Globus pallidus (tissue), 1 donor: ENCODE measurements at regions not wholly inside any gene's neighbourhood (a gene's known extent, or its start where the extent isn't known, plus 50 kb on each side); places are given as distances from the start of the nearest gene placed in this dataset.
"Not testable (repeated sequence)": the region's sequence is repeated elsewhere in the genome, so short reads cannot be mapped to it uniquely, and the experiment has no call there.

ENCODE experiments used
- DNase-seq: peaks from one replicate; pipeline ENCODE4 v3.0.0-alpha.2; 2015; ENCODE audit warnings: low spot score

- no peak for DNase-seq
Measured at GRCh38 chr18:46226461-46226860, 122.3 kb downstream of the HAUS1 start.

GRCh38 chr18:46229641-46230040 lies 125.5 kb downstream of the HAUS1 start:
- DNase-seq = not testable (repeated sequence)

DNA sequence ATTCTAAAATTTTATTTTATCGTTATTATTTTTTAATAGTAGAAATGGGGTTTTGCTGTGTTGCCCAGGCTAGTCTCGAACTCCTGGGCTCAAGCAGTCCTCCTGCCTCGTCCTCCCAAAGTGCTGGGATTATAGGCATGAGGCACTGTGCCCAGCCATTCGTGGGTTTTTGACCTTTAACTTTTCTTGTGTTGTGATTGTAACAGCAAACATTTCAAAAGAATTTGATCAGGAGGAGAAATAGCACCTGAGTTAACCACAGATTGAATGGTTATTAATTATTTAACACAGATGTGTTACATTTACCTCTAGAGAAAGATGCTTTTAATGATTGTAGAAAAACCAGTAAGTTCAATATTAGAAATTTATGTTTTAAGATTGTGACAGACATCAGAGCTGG lies 132.0 kb downstream of the HAUS1 start:
- no peak for DNase-seq

- DNase-seq = no peak
Measured at GRCh38 chr18:46237891-46238290, 133.7 kb downstream of the HAUS1 start.

- DNase-seq = no peak
Measured at GRCh38 chr18:46239549-46239948, 135.4 kb downstream of the HAUS1 start.

DNA sequence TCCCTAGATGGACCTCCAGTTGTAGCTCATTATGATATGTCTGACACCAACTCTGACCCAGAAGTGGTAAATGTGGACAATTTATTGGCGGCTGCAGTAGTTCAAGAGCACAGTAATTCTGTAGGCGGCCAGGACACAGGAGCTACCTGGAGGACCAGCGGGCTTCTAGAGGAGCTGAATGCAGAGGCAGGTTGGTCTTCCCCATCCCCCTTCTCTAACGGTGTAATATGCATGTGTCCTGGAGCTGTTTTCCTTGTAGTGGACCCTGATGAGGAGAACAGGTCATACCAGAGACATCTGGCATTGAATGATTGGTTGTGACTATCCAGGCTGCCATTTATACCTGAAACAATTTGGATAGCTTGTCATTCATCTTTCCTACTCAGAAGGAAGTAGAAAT lies 135.8 kb downstream of the HAUS1 start:
- DNase-seq = no peak

DNA sequence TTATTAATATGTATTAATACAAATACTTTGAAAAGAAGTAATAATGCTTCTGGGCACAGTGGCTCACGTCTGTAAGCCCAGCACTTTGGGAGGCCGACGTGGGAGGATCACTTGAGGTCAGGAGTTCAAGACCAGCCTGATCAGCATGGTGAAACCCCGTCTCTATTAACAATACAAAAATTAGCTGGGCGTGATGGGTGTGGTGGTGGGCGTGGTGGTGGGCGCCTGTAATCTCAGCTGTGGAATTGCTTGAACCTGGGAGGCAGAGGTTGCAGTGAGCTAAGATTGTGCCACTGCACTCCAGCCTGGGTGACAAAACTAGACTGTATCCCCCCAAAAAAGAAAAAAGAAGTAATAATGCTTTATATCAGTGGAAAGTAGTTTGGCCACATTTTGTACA lies 137.2 kb downstream of the HAUS1 start:
- not testable (repeated sequence) for DNase-seq

- no peak for DNase-seq
Measured at GRCh38 chr18:46242183-46242582, 138.0 kb downstream of the HAUS1 start.

GRCh38 chr18:46243095-46243494 lies 138.9 kb downstream of the HAUS1 start:
- no peak for DNase-seq

DNA sequence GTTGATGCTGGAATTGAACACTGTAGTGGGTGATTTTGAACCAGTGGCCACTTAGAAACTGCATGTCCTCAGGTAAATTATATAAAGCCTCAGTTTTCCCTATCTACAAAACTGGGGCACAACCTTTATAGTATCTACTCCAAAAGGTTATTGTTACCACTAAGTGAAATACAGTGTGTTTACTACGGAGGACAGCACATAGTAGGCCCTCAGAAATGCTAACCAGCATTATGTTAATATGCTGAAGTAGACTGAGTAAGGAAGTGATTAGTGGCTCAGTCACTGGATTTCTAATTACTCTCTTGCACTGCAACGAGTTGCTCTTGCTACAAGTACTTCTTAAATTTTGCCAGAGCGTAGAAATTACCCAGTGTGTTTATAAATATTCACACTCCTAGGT lies 139.5 kb downstream of the HAUS1 start:
- DNase-seq = no peak

GRCh38 chr18:46246101-46246500 lies 141.9 kb downstream of the HAUS1 start:
- no peak for DNase-seq

- no peak for DNase-seq
Measured at GRCh38 chr18:46247942-46248341, 143.8 kb downstream of the HAUS1 start.

- DNase-seq = peak; percentile 43
Measured at GRCh38 chr18:46250084-46250811, 146.1 kb downstream of the HAUS1 start.

GRCh38 chr18:46250812-46251173 lies 146.6 kb downstream of the HAUS1 start:
- DNase-seq = no peak

DNA sequence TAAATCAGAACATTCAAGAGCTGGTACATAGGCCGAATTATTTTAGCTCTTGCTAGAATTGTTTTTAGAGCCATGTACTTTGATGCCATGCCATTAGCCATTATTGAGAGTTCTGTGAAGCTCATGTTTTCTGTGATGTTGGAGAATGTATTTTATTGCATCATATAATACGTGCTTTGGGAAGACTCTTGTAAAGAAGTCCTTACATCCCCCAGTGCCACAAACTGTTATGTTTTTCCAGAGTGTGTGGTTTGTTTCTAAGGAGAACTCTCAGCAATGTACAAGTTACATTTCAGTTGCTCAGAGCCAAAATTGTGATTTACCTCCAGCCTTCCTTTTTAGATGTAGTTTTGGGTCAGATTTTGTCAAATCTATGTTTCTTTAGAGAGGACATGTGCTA lies 148.6 kb downstream of the HAUS1 start:
- no peak for DNase-seq

DNA sequence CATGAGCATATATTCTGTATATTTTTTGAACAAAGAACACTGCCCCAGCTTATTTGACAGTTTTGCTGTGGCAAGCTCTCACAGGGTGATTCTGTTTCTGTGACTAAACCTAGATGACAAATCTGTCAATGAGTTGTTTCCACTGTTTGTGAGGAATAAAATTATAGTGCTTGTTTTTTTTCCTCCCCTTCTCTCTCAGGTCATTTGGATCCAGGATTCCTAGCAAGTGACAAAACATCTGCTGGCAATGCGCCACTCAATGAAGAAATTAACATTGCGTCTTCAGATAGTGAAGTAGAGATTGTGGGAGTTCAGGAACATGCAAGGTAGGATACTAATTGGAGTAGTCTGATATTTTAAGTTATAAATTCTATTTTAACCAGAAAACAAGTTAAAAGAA lies 149.3 kb downstream of the HAUS1 start:
- no peak for DNase-seq

- no peak for DNase-seq
Measured at GRCh38 chr18:46256078-46256477, 151.9 kb downstream of the HAUS1 start.

- no peak for DNase-seq
Measured at GRCh38 chr18:46257366-46257765, 153.2 kb downstream of the HAUS1 start.

GRCh38 chr18:46260016-46260878 lies 156.1 kb downstream of the HAUS1 start:
- DNase-seq = no peak

- no peak for DNase-seq
Measured at GRCh38 chr18:46260879-46261143, 156.6 kb downstream of the HAUS1 start.

- no peak for DNase-seq
Measured at GRCh38 chr18:46261799-46262198, 157.6 kb downstream of the HAUS1 start.

DNA sequence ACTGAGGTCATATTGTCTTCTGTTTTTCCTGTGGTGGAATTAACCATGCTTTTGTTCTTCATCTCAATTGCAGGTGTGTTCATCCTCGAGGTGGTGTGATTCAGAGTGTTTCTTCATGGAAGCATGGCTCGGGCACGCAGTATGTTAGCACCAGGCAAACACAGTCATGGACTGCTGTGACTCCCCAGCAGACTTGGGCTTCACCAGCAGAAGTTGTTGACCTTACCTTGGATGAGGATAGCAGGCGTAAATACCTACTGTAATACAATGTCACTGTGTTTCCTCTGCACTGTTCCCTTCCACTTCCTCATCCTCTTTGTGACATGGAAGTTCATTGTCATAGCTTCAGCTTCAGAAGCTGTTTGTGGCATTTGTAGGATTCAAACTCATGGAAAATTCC lies 158.7 kb downstream of the HAUS1 start:
- no peak for DNase-seq

DNA sequence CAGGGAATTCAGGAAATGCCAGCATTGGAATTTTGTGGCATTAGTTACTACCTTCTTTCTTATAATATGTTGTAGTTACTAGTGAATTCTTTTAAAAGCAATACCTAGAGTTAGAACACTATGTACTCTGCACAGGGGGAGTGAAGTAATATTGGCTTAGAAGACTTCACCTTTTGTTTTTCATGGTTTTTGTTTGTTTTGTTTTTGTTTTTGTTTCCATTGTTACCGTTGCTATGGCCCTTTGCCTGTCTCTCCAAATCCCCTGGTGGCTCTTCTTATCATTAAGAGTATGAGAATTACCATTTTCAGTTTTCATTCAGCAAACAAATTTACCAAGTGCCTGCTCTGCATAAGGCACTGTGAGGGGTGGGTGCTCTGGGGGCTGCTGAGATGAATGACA lies 160.1 kb downstream of the HAUS1 start:
- no peak for DNase-seq
